ENCODE measurements at regions not wholly inside any gene's neighbourhood (a gene's known extent, or its start where the extent isn't known, plus 50 kb on each side); places are given as distances from the start of the nearest gene placed in this dataset.

DNA sequence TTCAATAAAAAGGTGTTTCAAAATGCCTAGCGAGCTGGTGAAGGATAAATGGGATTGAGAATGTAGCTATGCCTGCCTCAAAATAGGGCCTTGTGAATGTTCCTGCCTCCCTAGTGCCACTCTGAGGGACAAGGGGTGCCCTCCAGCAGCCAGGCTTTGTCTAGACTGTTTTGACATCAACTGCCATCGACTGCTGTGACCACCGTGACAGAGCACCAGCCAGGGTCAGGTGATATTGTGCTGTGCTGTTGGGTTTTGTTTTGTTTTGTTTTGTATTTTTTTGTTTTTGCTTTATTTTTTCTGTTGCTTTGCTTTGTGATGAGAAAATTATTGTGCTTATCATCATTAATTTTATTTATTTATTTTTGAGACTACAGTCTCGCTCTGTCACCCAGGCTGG is 144.8 kb downstream of the SMAD6 start:
- no peaks in the 10 kb centered on the region for H3K9me3 ChIP-seq
- DNase-seq: no peak
- TF ChIP-seq, protein P1, sequence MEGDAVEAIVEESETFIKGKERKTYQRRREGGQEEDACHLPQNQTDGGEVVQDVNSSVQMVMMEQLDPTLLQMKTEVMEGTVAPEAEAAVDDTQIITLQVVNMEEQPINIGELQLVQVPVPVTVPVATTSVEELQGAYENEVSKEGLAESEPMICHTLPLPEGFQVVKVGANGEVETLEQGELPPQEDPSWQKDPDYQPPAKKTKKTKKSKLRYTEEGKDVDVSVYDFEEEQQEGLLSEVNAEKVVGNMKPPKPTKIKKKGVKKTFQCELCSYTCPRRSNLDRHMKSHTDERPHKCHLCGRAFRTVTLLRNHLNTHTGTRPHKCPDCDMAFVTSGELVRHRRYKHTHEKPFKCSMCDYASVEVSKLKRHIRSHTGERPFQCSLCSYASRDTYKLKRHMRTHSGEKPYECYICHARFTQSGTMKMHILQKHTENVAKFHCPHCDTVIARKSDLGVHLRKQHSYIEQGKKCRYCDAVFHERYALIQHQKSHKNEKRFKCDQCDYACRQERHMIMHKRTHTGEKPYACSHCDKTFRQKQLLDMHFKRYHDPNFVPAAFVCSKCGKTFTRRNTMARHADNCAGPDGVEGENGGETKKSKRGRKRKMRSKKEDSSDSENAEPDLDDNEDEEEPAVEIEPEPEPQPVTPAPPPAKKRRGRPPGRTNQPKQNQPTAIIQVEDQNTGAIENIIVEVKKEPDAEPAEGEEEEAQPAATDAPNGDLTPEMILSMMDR (IDR thresholded peaks at IDR 0.05): no peak
- TF ChIP-seq EP300 (IDR thresholded peaks at IDR 0.05; ENCODE audit: low read depth): no peak
- TF ChIP-seq POLR2AphosphoS5 (IDR thresholded peaks at IDR 0.05): no peak
- TF ChIP-seq POLR2A (IDR thresholded peaks at IDR 0.05): no peak
- no peak overlapping the region for H3K27ac ChIP-seq
- no peaks in the 10 kb centered on the region for H3K27me3 ChIP-seq
- H3K36me3 ChIP-seq: no peaks in the 10 kb centered on the region
- H3K4me3 ChIP-seq: no peak overlapping the region
- WGBS, 2 donors (ENCODE audit: low coverage in 1 of 2): 90% methylated on average over 3 to 4 of the region's 4 CpGs
- intact Hi-C loops (cut with DNase I; ENCODE audit: low total_unique reads): loop anchor here (5.0 kb wide), 1 partner anchor 230 kb away; no protein-coding TSS in a partner anchor
- H3K4me1 ChIP-seq: peaks cover 7 to 27% (median 19%) of the 10 kb centered on the region in 4 donors
- in situ Hi-C loops (cut with MboI; ENCODE audit: low pct_ligation_motif_present in 1 of 4, low pct_unique_long_range_greater_than_20kb in 1 of 4, low sequenced_read_pairs in 3 of 4): loop anchor here in 1 of 4 donors (10.0 kb wide), 1 partner anchor 62 kb away; no protein-coding TSS in a partner anchor

DNA sequence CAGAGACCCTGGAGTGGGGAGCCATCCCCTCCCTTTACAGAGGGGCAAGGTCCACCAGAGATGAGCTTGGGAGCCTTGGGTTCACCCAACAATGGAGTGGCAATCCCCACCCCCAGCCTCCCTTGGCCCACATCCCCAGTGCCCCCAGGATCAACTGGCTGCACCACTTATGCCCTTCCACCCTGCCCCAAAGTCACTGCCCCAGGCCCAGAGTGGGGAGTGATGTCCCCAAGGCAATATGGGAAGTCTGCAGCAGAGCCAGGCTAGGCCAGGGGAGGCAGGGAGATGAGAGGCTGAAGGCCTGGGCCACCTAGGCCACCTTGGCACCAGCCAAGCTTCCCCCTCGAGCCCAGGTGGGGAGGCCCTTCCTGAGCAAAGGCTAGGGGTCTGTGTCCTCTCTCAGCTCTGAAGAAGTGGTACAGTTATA is 145.5 kb downstream of the SMAD6 start:
- peak; percentile 3 for DNase-seq
- in situ Hi-C loops (cut with MboI; ENCODE audit: low pct_ligation_motif_present in 1 of 4, low pct_unique_long_range_greater_than_20kb in 1 of 4, low sequenced_read_pairs in 3 of 4): loop anchor here in 1 of 4 donors (10.0 kb wide), 1 partner anchor 63 kb away; no protein-coding TSS in a partner anchor

DNA sequence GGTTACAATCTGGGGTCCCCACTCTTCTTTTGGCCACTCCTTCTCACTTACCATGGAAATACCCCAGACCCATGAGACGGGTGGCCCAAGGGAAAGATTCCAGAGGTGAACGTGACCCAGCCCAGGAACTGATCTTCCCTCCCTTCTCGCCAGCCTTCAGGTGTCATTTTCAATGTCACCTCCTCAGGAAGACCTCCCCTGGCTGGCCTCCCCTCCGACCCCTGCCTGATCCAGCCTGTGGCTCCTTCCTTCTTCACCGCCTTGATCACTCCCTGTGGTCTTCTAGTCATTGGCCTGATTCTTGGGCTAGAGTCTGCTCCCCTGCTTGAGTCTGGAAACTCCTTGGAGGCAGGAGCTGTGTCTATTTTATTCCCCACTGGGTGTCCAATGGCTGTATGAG is 146.1 kb downstream of the SMAD6 start:
- TF ChIP-seq EP300 (IDR thresholded peaks at IDR 0.05; ENCODE audit: low read depth): no peak
- Histone ChIP-seq H3K36me3 (no peaks in the 10 kb centered on the region), H3K4me3 (no peak overlapping the region), H3K27ac (no peak overlapping the region), H3K4me1 (peaks cover 7 to 21% (median 12%) of the 10 kb centered on the region in 4 donors), H3K27me3 (no peaks in the 10 kb centered on the region), H3K9me3 (no peaks in the 10 kb centered on the region)
- 93% methylated on average over 5 of the region's 5 CpGs; no CpG with 5 or more reads in 1 of the 2 donors for WGBS, 2 donors (ENCODE audit: low coverage in 1 of 2)
- intact Hi-C loops (cut with DNase I; ENCODE audit: low total_unique reads) (loop anchor here (5.0 kb wide), 1 partner anchor 231 kb away; no protein-coding TSS in a partner anchor), in situ Hi-C loops (cut with MboI; ENCODE audit: low pct_ligation_motif_present in 1 of 4, low pct_unique_long_range_greater_than_20kb in 1 of 4, low sequenced_read_pairs in 3 of 4) (loop anchor here in 1 of 4 donors (10.0 kb wide), 1 partner anchor 63 kb away; no protein-coding TSS in a partner anchor)
- DNase-seq: peak; percentile 1

More for the DNA sequence above, 145.5 kb downstream of the SMAD6 start:
- Histone ChIP-seq H3K36me3 (no peaks in the 10 kb centered on the region), H3K27ac (no peak overlapping the region), H3K9me3 (no peaks in the 10 kb centered on the region), H3K4me3 (no peak overlapping the region), H3K4me1 (peaks cover 7 to 23% (median 14%) of the 10 kb centered on the region in 4 donors), H3K27me3 (no peaks in the 10 kb centered on the region)
- intact Hi-C loops (cut with DNase I; ENCODE audit: low total_unique reads): loop anchor here (5.0 kb wide), 1 partner anchor 230 kb away; no protein-coding TSS in a partner anchor
- TF ChIP-seq EP300 (IDR thresholded peaks at IDR 0.05; ENCODE audit: low read depth): no peak
- TF ChIP-seq, protein P1 (IDR thresholded peaks at IDR 0.05): no peak
- no peak for TF ChIP-seq POLR2A (IDR thresholded peaks at IDR 0.05)
- no peak for TF ChIP-seq POLR2AphosphoS5 (IDR thresholded peaks at IDR 0.05)
- 75% methylated on average over 1 of the region's 1 CpG; no CpG with 5 or more reads in 1 of the 2 donors for WGBS, 2 donors (ENCODE audit: low coverage in 1 of 2)

GRCh38 chr15:66848686-66849392 is 146.8 kb downstream of the SMAD6 start:
- peaks cover 7 to 22% (median 12%) of the 10 kb centered on the region in 4 donors for H3K4me1 ChIP-seq
- intact Hi-C loops (cut with DNase I; ENCODE audit: low total_unique reads): loop anchor here (5.0 kb wide), 1 partner anchor 232 kb away; no protein-coding TSS in a partner anchor
- WGBS, 2 donors (ENCODE audit: low coverage in 1 of 2): 95% methylated on average over 9 of the region's 9 CpGs; no CpG with 5 or more reads in 1 of the 2 donors

More at GRCh38 chr15:66848686-66849392, 146.8 kb downstream of the SMAD6 start:
- DNase-seq: peak; percentile 6
- no peaks in the 10 kb centered on the region for H3K27me3 ChIP-seq
- H3K36me3 ChIP-seq: no peaks in the 10 kb centered on the region
- in situ Hi-C loops (cut with MboI; ENCODE audit: low pct_ligation_motif_present in 1 of 4, low pct_unique_long_range_greater_than_20kb in 1 of 4, low sequenced_read_pairs in 3 of 4): loop anchor here in 1 of 4 donors (10.0 kb wide), 1 partner anchor 64 kb away; no protein-coding TSS in a partner anchor
- H3K9me3 ChIP-seq: no peaks in the 10 kb centered on the region
- TF ChIP-seq EP300 (IDR thresholded peaks at IDR 0.05; ENCODE audit: low read depth) (no peak), POLR2AphosphoS5 (IDR thresholded peaks at IDR 0.05) (no peak), POLR2A (IDR thresholded peaks at IDR 0.05) (no peak)
- TF ChIP-seq, protein P1 (IDR thresholded peaks at IDR 0.05): no peak
- no peak overlapping the region for H3K27ac ChIP-seq
- H3K4me3 ChIP-seq: no peak overlapping the region

All from transverse colon (tissue), 4 donors.